ENCODE measurements at regions not wholly inside any gene's neighbourhood (a gene's known extent, or its start where the extent isn't known, plus 50 kb on each side); places are given as distances from the start of the nearest gene placed in this dataset.

DNA sequence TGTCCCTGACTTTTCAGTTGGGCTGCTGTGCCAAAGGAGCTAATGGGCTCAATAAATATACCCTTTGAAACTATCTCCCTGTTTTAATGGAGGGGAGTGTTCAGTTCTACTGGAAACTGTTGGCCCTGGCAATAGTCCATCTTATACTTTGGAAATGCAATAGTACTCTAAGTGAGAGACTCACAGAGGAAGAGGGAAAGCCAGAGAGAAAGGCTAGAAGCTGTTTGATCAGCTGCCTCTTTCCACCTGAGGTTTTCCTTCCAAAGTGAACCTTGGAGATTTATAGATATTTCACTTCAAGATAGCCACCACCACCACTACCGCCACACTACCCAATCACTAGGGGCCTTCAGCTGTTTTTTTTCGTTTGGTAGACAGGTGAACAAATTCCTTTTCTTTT is 93.6 kb upstream of the CCDC91 start:
- TF ChIP-seq, protein P1, sequence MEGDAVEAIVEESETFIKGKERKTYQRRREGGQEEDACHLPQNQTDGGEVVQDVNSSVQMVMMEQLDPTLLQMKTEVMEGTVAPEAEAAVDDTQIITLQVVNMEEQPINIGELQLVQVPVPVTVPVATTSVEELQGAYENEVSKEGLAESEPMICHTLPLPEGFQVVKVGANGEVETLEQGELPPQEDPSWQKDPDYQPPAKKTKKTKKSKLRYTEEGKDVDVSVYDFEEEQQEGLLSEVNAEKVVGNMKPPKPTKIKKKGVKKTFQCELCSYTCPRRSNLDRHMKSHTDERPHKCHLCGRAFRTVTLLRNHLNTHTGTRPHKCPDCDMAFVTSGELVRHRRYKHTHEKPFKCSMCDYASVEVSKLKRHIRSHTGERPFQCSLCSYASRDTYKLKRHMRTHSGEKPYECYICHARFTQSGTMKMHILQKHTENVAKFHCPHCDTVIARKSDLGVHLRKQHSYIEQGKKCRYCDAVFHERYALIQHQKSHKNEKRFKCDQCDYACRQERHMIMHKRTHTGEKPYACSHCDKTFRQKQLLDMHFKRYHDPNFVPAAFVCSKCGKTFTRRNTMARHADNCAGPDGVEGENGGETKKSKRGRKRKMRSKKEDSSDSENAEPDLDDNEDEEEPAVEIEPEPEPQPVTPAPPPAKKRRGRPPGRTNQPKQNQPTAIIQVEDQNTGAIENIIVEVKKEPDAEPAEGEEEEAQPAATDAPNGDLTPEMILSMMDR (IDR thresholded peaks at IDR 0.05): no peak
- TF ChIP-seq POLR2A (IDR thresholded peaks at IDR 0.05): no peak
